Effector memory CD8-positive, alpha-beta T cell (primary cell): ENCODE measurements at regions not wholly inside any gene's neighbourhood (a gene's known extent, or its start where the extent isn't known, plus 50 kb on each side); places are given as distances from the start of the nearest gene placed in this dataset.

Experiments used
- ATAC-seq: fragments of 150-1000 bp; cut with Tn5 transposase; replicated peaks from 2 replicates; pipeline ENCODE4 v1.10.0; 2021; ENCODE audit warnings: mild to moderate bottlenecking, moderate library complexity
- DNase-seq, 3 experiments: peaks; one replicate each; pipeline ENCODE4 v3.0.0; 2021
- H3K27ac Mint-ChIP-seq, 2 donors: one replicate each; pipeline ENCODE4 v1.8.0; 2022; ENCODE audit warnings: mild to moderate bottlenecking in 2 of 2, mixed read lengths in 2 of 2, moderate library complexity in 2 of 2
- H3K27me3 Mint-ChIP-seq, 2 donors: one replicate each; pipeline ENCODE4 v1.8.0; 2022; ENCODE audit warnings: mixed read lengths in 2 of 2
- H3K36me3 Mint-ChIP-seq: one replicate; pipeline ENCODE4 v1.8.0; 2022; ENCODE audit warnings: mild to moderate bottlenecking, moderate library complexity, mixed read lengths; ENCODE audit not compliant: insufficient read depth
- H3K4me1 Mint-ChIP-seq, 2 donors: one replicate each; pipeline ENCODE4 v1.8.0; 2022; ENCODE audit warnings: low read depth in 2 of 2, mixed read lengths in 2 of 2
- H3K4me3 Mint-ChIP-seq, 2 donors: one replicate each; pipeline ENCODE4 v1.8.0; 2022; ENCODE audit warnings: mild to moderate bottlenecking in 2 of 2, mixed read lengths in 2 of 2, moderate library complexity in 2 of 2
- H3K9me3 Mint-ChIP-seq, 2 donors: one replicate each; pipeline ENCODE4 v1.8.0; 2022; ENCODE audit warnings: mixed read lengths in 2 of 2

DNA sequence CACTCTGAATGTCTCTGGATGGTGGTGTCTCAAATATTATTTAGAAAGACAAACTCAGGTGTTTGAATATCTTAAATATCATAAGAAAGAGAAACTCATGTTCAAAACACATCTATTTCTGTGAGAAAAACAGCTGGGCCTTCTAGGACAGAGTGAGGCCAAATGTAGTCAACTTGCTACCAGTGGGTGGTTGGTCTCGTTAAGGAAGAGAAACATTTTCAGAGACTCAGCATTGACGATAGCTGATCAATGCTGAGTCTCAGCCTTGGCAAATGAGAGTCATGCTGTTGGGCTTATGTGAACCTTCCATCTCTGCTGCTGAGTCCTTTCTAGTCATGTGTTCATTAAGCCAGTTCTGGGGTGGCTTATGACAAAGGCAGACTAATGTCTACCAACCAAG, 418.0 kb downstream of the CETN3 start:
- H3K27me3 Mint-ChIP-seq: no peaks in the 10 kb centered on the region
- DNase-seq: no peak
- H3K4me3 Mint-ChIP-seq: no peak overlapping the region
- no peaks in the 10 kb centered on the region for H3K36me3 Mint-ChIP-seq
- ATAC-seq: no peak
- no peak overlapping the region for H3K27ac Mint-ChIP-seq
- no peaks in the 10 kb centered on the region for H3K4me1 Mint-ChIP-seq
- peaks cover 10 to 23% of the 10 kb centered on the region in 2 donors for H3K9me3 Mint-ChIP-seq

DNA sequence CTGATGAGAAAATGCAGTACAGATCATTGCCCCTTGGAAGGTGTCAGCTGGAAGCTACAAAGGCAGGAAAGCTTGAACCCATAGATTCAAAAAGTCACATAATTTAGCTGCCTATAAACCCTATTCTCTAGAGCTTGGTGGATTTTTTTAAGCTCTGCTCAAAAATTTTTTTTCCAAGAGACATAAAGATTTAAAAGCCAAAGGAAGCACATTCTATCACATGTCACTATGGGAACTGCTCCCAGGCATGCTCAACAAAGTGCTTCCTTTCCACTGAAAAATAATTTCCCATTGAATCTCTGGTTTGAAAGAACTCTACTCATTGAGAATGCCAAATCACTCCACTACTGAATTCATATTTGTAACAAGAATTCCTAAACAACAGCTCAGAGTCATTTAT, 419.8 kb downstream of the CETN3 start:
- Mint-ChIP-seq H3K27me3 (no peaks in the 10 kb centered on the region), H3K4me1 (no peaks in the 10 kb centered on the region), H3K9me3 (peaks cover 10 to 23% of the 10 kb centered on the region in 2 donors), H3K4me3 (no peak overlapping the region), H3K27ac (no peak overlapping the region), H3K36me3 (no peaks in the 10 kb centered on the region)
- no peak for DNase-seq
- ATAC-seq: no peak

DNA sequence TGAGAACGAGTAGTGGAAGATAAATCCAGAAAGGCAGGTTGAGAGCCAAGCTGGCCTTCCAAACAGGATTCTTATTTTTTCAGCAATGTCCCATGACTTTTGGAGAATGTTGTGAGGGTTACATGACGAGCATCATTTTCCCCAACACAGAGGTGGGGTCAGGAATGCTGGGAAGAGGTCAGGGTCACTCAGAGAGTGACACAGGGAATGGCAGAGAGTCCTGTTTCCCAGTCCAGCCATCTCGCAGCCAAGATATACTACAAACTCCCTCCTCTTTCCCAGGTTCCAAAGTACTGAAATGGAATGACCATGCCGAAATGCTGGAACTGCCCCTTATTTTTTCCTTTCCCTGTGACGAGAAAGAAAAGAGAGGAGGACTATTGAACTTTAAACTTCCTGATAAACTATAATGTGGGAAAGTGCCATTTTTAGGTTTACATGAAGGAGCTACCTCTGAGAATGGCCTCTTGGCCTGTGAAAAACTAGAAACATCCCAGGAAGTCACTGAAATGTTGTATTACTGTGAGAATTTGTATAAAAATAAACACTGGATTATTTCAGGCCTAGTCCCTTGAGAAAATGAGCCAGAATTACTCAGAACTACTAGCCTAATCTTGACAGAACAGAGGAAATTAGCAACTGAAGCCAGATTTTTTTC, 420.4 kb downstream of the CETN3 start:
- no peaks in the 10 kb centered on the region for H3K27me3 Mint-ChIP-seq
- H3K9me3 Mint-ChIP-seq: peaks cover 7 to 23% of the 10 kb centered on the region in 2 donors
- no peak for DNase-seq
- no peak overlapping the region for H3K27ac Mint-ChIP-seq
- no peaks in the 10 kb centered on the region for H3K36me3 Mint-ChIP-seq
- no peak overlapping the region for H3K4me3 Mint-ChIP-seq
- H3K4me1 Mint-ChIP-seq: no peaks in the 10 kb centered on the region
- no peak for ATAC-seq

DNA sequence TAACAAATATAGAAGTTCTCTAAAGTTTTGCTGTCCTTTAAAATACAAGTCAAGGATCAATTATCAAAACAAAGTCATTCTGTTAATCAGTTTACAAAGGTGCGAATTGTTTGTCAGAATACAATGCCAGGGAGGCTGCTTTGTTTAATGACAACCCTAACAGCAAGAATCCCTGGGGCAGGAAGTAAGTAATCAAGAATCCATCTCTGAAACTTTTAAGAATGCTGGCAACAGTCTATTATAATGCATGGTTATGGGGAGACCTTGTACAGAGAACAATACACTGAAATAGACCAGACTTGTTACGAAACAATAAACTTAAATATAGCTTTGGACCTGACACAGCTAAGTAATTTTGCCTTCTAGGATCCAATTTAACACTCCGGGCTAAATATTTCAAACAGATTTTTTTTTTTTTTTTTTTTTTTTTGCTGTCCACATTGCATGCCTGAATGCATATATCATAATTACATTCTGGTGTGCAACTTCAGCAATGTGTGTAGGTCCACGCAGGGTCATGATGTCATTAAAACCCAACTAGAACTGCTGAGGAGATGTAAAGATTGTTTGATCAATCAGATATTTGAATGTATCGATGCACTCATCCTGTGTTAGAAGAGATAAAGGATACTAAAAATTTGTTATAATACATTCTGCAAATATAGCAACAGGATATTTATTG, 421.3 kb downstream of the CETN3 start:
- no peaks in the 10 kb centered on the region for H3K36me3 Mint-ChIP-seq
- peaks cover 6 to 22% of the 10 kb centered on the region in 2 donors for H3K9me3 Mint-ChIP-seq
- H3K4me1 Mint-ChIP-seq: no peaks in the 10 kb centered on the region
- no peaks in the 10 kb centered on the region for H3K27me3 Mint-ChIP-seq
- DNase-seq: no peak
- no peak for ATAC-seq
- no peak overlapping the region for H3K27ac Mint-ChIP-seq
- H3K4me3 Mint-ChIP-seq: no peak overlapping the region

DNA sequence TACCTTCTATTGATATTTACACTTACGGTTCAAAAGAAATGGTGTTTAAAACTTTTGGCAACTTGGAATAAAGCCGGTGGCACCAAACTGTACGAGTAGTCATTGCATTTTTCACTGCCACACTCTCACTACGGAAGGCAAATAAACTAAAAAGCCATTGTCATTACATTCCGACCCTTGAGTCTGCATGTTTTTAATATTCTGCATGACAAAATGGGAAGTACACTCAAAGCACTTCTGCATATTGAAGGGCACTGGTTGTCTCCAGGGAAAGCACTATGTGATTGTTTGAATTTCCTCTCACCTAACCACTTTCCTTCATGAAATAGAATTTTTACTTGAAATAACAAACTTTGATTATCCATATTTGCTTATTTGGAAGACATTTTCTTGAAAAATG, 426.3 kb downstream of the CETN3 start:
- H3K27ac Mint-ChIP-seq: no peak overlapping the region
- peaks cover 4 to 7% of the 10 kb centered on the region in 2 donors for H3K9me3 Mint-ChIP-seq
- no peaks in the 10 kb centered on the region for H3K4me1 Mint-ChIP-seq
- H3K36me3 Mint-ChIP-seq: no peaks in the 10 kb centered on the region
- no peak overlapping the region for H3K4me3 Mint-ChIP-seq
- ATAC-seq: no peak
- DNase-seq: no peak
- H3K27me3 Mint-ChIP-seq: no peaks in the 10 kb centered on the region

DNA sequence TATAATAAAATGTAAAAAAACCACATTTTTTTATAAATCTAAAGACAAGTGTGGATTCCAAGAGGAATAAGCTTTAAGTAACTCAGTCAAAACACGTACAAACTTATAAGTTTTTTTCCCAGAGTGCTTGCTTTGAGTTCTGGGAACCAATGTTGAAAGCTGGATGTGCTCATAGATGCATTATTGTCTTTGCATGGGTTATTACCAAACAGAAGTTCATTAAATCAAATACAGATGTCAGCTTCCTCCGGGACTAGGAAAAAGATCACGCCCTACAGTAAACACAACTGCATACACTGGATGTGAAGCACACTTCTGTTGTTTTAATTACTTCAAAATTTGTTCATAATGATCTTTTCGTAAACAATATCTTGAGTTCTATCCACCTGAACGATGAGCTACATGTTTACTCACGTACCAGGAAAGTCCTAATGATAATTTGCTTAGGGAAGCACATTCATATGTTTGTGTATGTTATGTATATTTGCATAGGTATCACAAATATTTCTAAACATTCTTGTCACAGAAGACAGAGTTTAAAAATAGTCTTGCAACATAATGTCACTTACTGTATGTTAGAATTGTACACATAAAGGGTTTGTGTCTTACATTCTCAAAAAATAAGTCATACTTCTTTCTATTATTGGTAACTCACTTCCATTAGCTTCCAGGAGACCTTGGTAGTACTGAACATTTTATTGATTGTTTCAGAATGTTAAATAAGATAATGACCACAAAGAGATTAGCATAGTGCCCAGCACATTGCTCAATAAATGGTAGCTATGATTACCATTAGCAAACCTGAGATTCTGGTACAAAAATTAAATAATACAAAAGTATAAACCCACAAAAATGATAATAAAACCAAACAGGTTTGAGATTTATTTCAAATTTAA, 427.4 kb downstream of the CETN3 start:
- DNase-seq: no peak
- no peaks in the 10 kb centered on the region for H3K27me3 Mint-ChIP-seq
- no peak overlapping the region for H3K4me3 Mint-ChIP-seq
- no peaks in the 10 kb centered on the region for H3K36me3 Mint-ChIP-seq
- peaks cover 3 to 7% of the 10 kb centered on the region in 2 donors for H3K9me3 Mint-ChIP-seq
- no peak for ATAC-seq
- H3K4me1 Mint-ChIP-seq: no peaks in the 10 kb centered on the region
- H3K27ac Mint-ChIP-seq: no peak overlapping the region

DNA sequence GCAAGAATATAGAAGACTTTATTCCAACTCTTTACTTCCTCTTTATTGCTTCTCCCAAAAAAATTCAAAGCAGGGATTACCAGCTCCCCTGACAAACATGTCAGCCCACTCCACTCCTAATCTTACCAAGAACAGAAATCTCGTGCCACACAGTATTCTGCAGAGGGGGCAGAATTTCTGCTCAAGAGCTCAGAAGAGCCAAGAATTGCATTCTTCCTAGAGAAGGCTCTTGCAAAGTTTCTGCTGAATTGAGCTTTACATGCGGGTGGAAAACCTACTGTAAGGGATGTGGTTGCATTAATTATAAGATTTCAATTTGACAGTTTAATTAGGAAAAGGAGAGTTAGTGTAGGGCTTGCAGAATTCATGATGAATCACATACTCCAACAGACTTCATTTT, 428.5 kb downstream of the CETN3 start:
- DNase-seq (no peak), ATAC-seq (no peak)
- Mint-ChIP-seq H3K9me3 (peaks cover 3 to 7% of the 10 kb centered on the region in 2 donors), H3K4me3 (no peak overlapping the region), H3K27me3 (no peaks in the 10 kb centered on the region), H3K36me3 (no peaks in the 10 kb centered on the region), H3K4me1 (no peaks in the 10 kb centered on the region), H3K27ac (no peak overlapping the region)

DNA sequence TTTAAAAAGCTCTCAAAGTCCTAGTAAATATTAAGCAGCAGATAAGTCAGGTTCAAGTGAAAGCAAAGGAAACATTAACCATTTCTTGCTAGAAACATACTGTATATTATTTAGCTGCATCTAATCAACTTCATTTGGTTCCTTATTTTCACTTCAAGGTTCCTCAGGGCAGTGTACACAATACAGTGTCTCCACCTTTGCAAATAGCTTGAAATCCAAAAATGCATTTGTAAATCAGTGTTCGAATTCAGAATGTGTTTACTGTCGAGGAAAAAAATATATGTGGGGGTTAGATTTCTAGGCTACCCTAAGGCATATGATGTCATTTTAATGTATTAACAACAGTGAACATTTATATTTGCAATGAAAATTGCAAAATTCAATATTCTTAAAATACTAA, 436.0 kb downstream of the CETN3 start:
- Mint-ChIP-seq H3K36me3 (no peaks in the 10 kb centered on the region), H3K4me1 (no peaks in the 10 kb centered on the region), H3K4me3 (no peak overlapping the region), H3K27ac (no peak overlapping the region), H3K27me3 (no peaks in the 10 kb centered on the region), H3K9me3 (peaks cover 2 to 13% of the 10 kb centered on the region in 2 donors)
- no peak for DNase-seq
- ATAC-seq: no peak

DNA sequence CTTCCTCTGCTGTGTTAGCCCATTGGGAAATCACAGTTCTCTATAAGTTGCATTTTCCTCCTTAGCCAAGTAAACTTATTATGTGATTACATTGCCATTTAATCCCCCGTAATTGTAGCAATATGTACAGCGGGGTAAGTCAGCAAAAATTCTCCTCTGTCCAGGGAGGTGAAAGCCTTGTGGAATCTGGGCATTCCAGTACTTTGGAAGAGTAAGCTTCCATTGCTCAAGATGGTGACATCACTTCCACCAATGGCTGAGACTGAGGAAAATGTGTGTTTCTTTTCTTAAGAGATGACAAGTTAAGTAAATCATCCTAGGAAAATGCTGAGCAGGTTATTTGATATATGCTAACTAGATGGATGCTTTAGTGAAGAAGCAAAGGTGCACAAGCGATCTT, 436.7 kb downstream of the CETN3 start:
- no peaks in the 10 kb centered on the region for H3K4me1 Mint-ChIP-seq
- H3K36me3 Mint-ChIP-seq: no peaks in the 10 kb centered on the region
- DNase-seq (no peak), ATAC-seq (no peak)
- no peaks in the 10 kb centered on the region for H3K27me3 Mint-ChIP-seq
- no peak overlapping the region for H3K27ac Mint-ChIP-seq
- peaks cover 2 to 10% of the 10 kb centered on the region in 2 donors for H3K9me3 Mint-ChIP-seq
- no peak overlapping the region for H3K4me3 Mint-ChIP-seq

DNA sequence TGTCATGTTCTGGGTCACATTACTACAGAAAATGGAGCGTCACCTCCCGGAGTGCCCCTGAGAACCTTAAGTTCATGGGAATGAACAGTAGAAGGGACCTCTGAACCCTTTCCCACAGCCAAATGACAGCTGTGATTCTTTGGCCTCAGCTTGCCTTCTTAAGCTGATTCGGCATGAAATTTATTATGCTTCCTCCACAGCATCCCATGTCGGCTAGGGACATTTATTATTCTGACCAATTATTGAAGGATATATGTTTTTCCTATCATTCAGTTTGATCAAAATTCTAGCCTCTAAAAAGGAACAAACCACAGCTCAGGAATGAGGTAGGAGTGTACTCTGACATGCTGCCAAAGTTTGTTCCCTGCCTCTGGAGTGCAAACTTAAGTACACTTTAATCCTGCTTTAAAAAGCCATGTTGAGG, 440.6 kb downstream of the CETN3 start:
- peaks cover 2 to 10% of the 10 kb centered on the region in 2 donors for H3K9me3 Mint-ChIP-seq
- no peaks in the 10 kb centered on the region for H3K36me3 Mint-ChIP-seq
- ATAC-seq: no peak
- H3K4me3 Mint-ChIP-seq: no peak overlapping the region
- DNase-seq: no peak
- H3K27ac Mint-ChIP-seq: no peak overlapping the region
- H3K4me1 Mint-ChIP-seq: no peaks in the 10 kb centered on the region
- no peaks in the 10 kb centered on the region for H3K27me3 Mint-ChIP-seq

DNA sequence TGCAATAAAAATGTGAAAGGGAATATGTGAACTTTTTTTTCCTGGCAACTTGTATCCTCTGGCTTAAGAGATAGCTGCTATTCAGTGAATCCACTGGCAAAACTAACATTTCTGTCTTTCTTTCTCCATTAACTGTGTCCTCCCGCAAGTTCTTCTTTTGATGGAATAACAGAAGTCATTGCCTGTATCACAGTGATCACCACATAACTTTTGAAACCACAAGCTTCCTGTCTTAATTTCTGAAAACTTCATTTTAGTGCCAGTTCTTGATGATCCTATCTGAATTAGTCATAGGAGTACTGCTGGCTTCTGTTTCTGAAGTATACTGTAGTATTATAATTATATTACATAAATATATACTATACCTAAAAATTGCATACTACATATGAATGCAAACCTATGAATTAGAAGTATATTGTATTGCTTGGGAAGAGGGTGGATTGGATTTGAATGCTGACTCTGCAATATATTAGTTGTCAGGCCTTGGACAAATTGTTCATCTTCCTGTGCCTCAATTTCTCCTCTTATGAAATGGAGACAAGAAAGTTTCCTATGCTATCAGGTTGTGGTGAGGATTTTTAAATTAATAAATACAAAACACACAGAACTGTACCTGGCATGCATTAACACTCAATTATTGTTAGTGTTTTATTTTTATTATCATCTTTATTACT, 441.6 kb downstream of the CETN3 start:
- H3K27me3 Mint-ChIP-seq: no peaks in the 10 kb centered on the region
- no peaks in the 10 kb centered on the region for H3K36me3 Mint-ChIP-seq
- no peak for DNase-seq
- no peaks in the 10 kb centered on the region for H3K4me1 Mint-ChIP-seq
- no peak for ATAC-seq
- no peak overlapping the region for H3K27ac Mint-ChIP-seq
- peaks cover 2 to 16% of the 10 kb centered on the region in 2 donors for H3K9me3 Mint-ChIP-seq
- no peak overlapping the region for H3K4me3 Mint-ChIP-seq

DNA sequence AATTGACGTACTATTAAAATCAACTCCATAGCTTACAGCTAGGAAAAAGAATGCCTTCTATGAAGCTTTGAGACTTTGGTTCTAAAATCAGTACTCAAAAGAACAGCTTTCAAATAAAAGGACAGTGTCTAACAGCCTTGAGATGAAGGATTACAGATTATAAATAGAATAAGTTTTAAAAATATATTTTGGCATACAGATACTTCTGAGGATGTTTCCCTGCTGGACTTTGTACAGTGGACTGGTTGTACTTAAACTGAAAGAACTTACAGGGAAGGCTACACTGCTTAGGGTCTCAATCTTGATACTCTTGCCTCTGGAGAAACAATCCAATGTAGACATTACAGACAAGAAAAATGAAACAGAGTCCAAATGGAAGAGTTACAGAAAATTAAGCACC, 452.7 kb downstream of the CETN3 start:
- H3K27ac Mint-ChIP-seq: no peak overlapping the region
- ATAC-seq (no peak), DNase-seq (no peak)
- peaks cover 10 to 20% of the 10 kb centered on the region in 2 donors for H3K9me3 Mint-ChIP-seq
- no peaks in the 10 kb centered on the region for H3K27me3 Mint-ChIP-seq
- H3K4me1 Mint-ChIP-seq: no peaks in the 10 kb centered on the region
- peaks cover 3% of the 10 kb centered on the region for H3K36me3 Mint-ChIP-seq
- no peak overlapping the region for H3K4me3 Mint-ChIP-seq

DNA sequence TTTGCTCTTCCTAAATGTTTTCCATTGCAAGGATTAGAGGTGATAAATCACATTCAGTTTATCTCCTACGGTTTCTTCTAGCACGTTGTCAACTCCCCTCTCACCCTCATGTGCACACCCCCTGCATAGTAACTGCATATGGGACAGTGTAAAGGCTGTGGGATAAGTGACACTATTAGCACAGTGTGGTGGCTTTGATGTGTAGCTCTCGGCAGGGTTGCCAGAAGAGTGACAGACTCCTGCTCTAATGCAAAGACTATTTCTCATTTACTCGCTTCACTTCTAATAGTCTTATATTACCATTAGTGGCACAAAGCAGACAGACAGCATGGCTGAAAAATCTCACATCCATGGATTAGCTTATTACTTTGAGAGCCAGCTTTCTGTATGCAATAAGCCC, 454.6 kb downstream of the CETN3 start:
- Mint-ChIP-seq H3K36me3 (peaks cover 3% of the 10 kb centered on the region), H3K27ac (no peak overlapping the region), H3K4me3 (no peak overlapping the region), H3K9me3 (peaks cover 7 to 13% of the 10 kb centered on the region in 2 donors), H3K27me3 (no peaks in the 10 kb centered on the region), H3K4me1 (no peaks in the 10 kb centered on the region)
- DNase-seq: no peak
- ATAC-seq: no peak
